ENCODE measurements at regions not wholly inside any gene's neighbourhood (a gene's known extent, or its start where the extent isn't known, plus 50 kb on each side); places are given as distances from the start of the nearest gene placed in this dataset.

DNA sequence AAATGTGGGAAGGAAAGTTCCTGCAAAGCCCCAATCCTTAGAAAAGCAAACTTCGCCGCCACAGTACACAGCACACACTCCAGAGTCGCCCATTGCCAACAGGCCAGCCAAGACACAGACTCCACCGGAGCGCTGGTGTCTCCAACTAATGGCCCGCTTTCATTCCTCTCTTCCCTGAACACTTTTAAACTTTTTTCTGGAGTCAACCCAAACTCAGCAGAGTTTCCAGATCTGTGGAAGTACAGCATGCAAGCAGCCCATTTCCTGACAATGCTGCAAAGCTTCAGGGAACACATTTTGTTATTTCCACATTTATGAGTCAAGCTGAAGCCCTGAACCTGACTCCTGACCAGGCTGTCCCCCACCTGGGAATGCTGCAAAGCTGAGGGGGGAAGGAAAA, 351.9 kb downstream of the NFIB start:
- in situ Hi-C loops (cut with HindIII; ENCODE audit: low pct_unique_long_range_greater_than_20kb, low sequenced_read_pairs): no loop called here
- CTCF ChIA-PET: no interaction called here

DNA sequence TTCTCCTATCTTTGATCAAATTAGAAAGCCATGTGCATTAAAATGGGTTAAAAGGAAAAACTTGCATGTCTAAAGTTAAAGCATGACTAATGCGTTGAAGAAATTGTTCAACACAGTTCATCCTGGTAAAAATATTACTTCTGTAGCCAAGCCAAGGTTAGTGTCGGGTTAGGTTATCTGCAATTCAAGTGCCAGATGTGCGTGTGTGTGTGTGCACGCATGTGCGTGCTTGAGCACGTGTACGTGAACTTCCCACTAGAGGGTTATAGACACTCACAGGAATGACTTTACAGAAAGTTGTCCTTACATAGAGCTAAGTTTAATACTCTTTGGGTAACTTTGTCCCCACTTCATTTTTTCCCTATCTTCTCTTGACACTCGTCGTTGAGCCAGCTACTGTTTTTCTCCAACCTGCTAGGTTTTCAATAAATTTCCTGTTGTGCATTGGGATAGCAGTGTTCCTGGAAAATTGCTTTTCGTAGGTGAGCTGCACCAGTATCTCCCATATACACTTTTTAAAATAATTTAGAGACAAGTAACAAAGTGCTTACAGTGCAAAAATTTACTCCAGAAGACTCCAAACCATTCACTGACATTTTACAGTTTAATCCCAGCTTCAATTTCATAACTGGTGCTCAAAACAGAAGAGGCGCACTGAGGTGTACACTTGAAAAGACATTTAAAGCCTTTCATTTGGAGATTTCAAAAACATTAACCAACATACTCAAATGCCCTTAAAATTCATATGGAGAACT, 353.8 kb downstream of the NFIB start:
- TF ChIP-seq, protein P1, sequence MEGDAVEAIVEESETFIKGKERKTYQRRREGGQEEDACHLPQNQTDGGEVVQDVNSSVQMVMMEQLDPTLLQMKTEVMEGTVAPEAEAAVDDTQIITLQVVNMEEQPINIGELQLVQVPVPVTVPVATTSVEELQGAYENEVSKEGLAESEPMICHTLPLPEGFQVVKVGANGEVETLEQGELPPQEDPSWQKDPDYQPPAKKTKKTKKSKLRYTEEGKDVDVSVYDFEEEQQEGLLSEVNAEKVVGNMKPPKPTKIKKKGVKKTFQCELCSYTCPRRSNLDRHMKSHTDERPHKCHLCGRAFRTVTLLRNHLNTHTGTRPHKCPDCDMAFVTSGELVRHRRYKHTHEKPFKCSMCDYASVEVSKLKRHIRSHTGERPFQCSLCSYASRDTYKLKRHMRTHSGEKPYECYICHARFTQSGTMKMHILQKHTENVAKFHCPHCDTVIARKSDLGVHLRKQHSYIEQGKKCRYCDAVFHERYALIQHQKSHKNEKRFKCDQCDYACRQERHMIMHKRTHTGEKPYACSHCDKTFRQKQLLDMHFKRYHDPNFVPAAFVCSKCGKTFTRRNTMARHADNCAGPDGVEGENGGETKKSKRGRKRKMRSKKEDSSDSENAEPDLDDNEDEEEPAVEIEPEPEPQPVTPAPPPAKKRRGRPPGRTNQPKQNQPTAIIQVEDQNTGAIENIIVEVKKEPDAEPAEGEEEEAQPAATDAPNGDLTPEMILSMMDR (IDR thresholded peaks at IDR 0.05): no peak
- TF ChIP-seq, protein P2, sequence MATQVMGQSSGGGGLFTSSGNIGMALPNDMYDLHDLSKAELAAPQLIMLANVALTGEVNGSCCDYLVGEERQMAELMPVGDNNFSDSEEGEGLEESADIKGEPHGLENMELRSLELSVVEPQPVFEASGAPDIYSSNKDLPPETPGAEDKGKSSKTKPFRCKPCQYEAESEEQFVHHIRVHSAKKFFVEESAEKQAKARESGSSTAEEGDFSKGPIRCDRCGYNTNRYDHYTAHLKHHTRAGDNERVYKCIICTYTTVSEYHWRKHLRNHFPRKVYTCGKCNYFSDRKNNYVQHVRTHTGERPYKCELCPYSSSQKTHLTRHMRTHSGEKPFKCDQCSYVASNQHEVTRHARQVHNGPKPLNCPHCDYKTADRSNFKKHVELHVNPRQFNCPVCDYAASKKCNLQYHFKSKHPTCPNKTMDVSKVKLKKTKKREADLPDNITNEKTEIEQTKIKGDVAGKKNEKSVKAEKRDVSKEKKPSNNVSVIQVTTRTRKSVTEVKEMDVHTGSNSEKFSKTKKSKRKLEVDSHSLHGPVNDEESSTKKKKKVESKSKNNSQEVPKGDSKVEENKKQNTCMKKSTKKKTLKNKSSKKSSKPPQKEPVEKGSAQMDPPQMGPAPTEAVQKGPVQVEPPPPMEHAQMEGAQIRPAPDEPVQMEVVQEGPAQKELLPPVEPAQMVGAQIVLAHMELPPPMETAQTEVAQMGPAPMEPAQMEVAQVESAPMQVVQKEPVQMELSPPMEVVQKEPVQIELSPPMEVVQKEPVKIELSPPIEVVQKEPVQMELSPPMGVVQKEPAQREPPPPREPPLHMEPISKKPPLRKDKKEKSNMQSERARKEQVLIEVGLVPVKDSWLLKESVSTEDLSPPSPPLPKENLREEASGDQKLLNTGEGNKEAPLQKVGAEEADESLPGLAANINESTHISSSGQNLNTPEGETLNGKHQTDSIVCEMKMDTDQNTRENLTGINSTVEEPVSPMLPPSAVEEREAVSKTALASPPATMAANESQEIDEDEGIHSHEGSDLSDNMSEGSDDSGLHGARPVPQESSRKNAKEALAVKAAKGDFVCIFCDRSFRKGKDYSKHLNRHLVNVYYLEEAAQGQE (IDR thresholded peaks at IDR 0.05; ENCODE audit: insufficient read depth in 1 of 2, low read depth in 2 of 2, low read length in 1 of 2): no peak
- TF ChIP-seq POLR2AphosphoS5 (IDR thresholded peaks at IDR 0.05; ENCODE audit: low read depth, low read length) (no peak), SIN3A (IDR thresholded peaks at IDR 0.05; ENCODE audit: borderline replicate concordance, insufficient read depth, low read depth, low read length) (no peak), TCF7L2 (IDR thresholded peaks at IDR 0.05; ENCODE audit: low read depth, low read length) (no peak)
- in situ Hi-C loops (cut with HindIII; ENCODE audit: low pct_unique_long_range_greater_than_20kb, low sequenced_read_pairs) (no loop called here), intact Hi-C loops (cut with micrococcal nuclease; ENCODE audit: unreplicated experiment) (no loop called here)
- ChIA-PET POLR2A (no interaction called here), CTCF (no interaction called here)
- DNase-seq (ENCODE audit: low read depth, low spot score) (no peak), ATAC-seq (no peak)
- Histone ChIP-seq H3K36me3 (ENCODE audit: control insufficient read depth, insufficient read depth, low read length) (no peaks in the 10 kb centered on the region), H3K9me3 (ENCODE audit: control insufficient read depth, insufficient read depth, low read depth, low read length) (no peaks in the 10 kb centered on the region), H3K27me3 (ENCODE audit: control insufficient read depth, insufficient read depth, low read length) (no peaks in the 10 kb centered on the region), H3K4me3 (ENCODE audit: low read depth in 2 of 2, low read length in 2 of 2) (no peak overlapping the region), H3K4me1 (ENCODE audit: control insufficient read depth, insufficient read depth, low read length) (no peaks in the 10 kb centered on the region), H3K27ac (ENCODE audit: low read length) (no peak overlapping the region)
- no TSS peak for BruUV-seq (replicated peaks)

More for the DNA sequence above, 351.9 kb downstream of the NFIB start:
- Histone ChIP-seq H3K4me3 (ENCODE audit: low read depth in 2 of 2, low read length in 2 of 2) (no peak overlapping the region), H3K4me1 (ENCODE audit: control insufficient read depth, insufficient read depth, low read length) (no peaks in the 10 kb centered on the region), H3K27me3 (ENCODE audit: control insufficient read depth, insufficient read depth, low read length) (no peaks in the 10 kb centered on the region), H3K9me3 (ENCODE audit: control insufficient read depth, insufficient read depth, low read depth, low read length) (no peaks in the 10 kb centered on the region), H3K27ac (ENCODE audit: low read length) (no peak overlapping the region), H3K36me3 (ENCODE audit: control insufficient read depth, insufficient read depth, low read length) (no peaks in the 10 kb centered on the region)
- intact Hi-C loops (cut with micrococcal nuclease; ENCODE audit: unreplicated experiment): no loop called here
- TF ChIP-seq, protein P1 (IDR thresholded peaks at IDR 0.05): no peak
- TF ChIP-seq SIN3A (IDR thresholded peaks at IDR 0.05; ENCODE audit: borderline replicate concordance, insufficient read depth, low read depth, low read length): no peak
- no peak for TF ChIP-seq TCF7L2 (IDR thresholded peaks at IDR 0.05; ENCODE audit: low read depth, low read length)
- DNase-seq (ENCODE audit: low read depth, low spot score) (no peak), ATAC-seq (no peak)
- POLR2A ChIA-PET: no interaction called here
- BruUV-seq (replicated peaks): no TSS peak
